Fibroblast of lung (primary cell): ENCODE measurements at regions not wholly inside any gene's neighbourhood (a gene's known extent, or its start where the extent isn't known, plus 50 kb on each side); places are given as distances from the start of the nearest gene placed in this dataset.

ENCODE experiments used
- DNase-seq, 2 donors: peaks; one replicate each; pipeline versions ENCODE4 v3.0.0 to v3.0.0-alpha.2; 2010; ENCODE audit warnings: low read depth in 2 of 2
- H2AFZ ChIP-seq: 2 replicates; pipeline ENCODE4 v1.5.1; 2012; ENCODE audit warnings: low read length, control low read depth, inconsistent platforms
- H3K27ac ChIP-seq: 2 replicates; pipeline ENCODE4 v1.5.1; 2011; ENCODE audit warnings: low read length, control low read depth; ENCODE audit not compliant: insufficient read depth
- H3K27me3 ChIP-seq: 2 replicates; pipeline ENCODE4 v1.5.1; 2011; ENCODE audit warnings: mild to moderate bottlenecking, low read length; ENCODE audit not compliant: control insufficient read depth, insufficient read depth
- H3K36me3 ChIP-seq: 2 replicates; pipeline ENCODE4 v1.5.1; 2011; ENCODE audit warnings: low read length; ENCODE audit not compliant: control insufficient read depth, insufficient read depth
- H3K4me1 ChIP-seq: 2 replicates; pipeline ENCODE4 v1.5.1; 2011; ENCODE audit warnings: low read length; ENCODE audit not compliant: control insufficient read depth, insufficient read depth; ENCODE audit errors: extremely low read depth
- H3K4me2 ChIP-seq: 2 replicates; pipeline ENCODE4 v1.5.1; 2011; ENCODE audit warnings: low read length, control low read depth; ENCODE audit not compliant: insufficient read depth; ENCODE audit errors: extremely low read depth
- H3K4me3 ChIP-seq, 4 experiments: fragments of 200-600 bp in 1 of 4; sonication (generic) in 1 of 4; replicated peaks in 1 of 4; 2 replicates each; pipeline ENCODE4 v1.5.1; 2011 to 2016; ENCODE audit warnings: low read length in 4 of 4, low read depth in 3 of 4, mild to moderate bottlenecking in 3 of 4, control low read depth in 2 of 4, inconsistent platforms in 1 of 4, mixed read lengths in 1 of 4; ENCODE audit not compliant: insufficient read depth in 1 of 4; ENCODE audit errors: control extremely low read depth in 1 of 4
- H3K79me2 ChIP-seq: 2 replicates; pipeline ENCODE4 v1.5.1; 2012; ENCODE audit warnings: mild to moderate bottlenecking, low read length, inconsistent platforms; ENCODE audit not compliant: control insufficient read depth, insufficient read depth
- H3K9ac ChIP-seq: 2 replicates; pipeline ENCODE4 v1.5.1; 2011; ENCODE audit warnings: mild to moderate bottlenecking, low read length, control low read depth; ENCODE audit not compliant: insufficient read depth
- H3K9me3 ChIP-seq: 2 replicates; pipeline ENCODE4 v1.5.1; 2012; ENCODE audit warnings: low read depth, low read length; ENCODE audit not compliant: control insufficient read depth, insufficient read depth
- H4K20me1 ChIP-seq: 2 replicates; pipeline ENCODE4 v1.5.1; 2011; ENCODE audit warnings: low read length; ENCODE audit not compliant: control insufficient read depth, insufficient read depth; ENCODE audit errors: extremely low read depth
- EZH2 ChIP-seq: IDR thresholded peaks from 2 replicates; pipeline ENCODE4 v1.5.1; 2012; ENCODE audit warnings: low read length, control low read depth, mild to moderate bottlenecking; ENCODE audit errors: missing control alignments
- TF ChIP-seq, protein P1 (sequence below), 2 donors: IDR thresholded peaks in 1 of 2; conservative IDR thresholded peaks in 1 of 2; 1 replicate in 1 of 2; 2 replicates in 1 of 2; pipeline ENCODE4 v1.5.1; 2011 to 2012; ENCODE audit warnings: low read length in 2 of 2, control low read depth in 1 of 2, inconsistent platforms in 1 of 2, low read depth in 1 of 2, mild to moderate bottlenecking in 1 of 2

GRCh38 chr10:128993443-128993842, 473.6 kb upstream of the MGMT start:
- no peaks in the 10 kb centered on the region for H4K20me1 ChIP-seq
- H3K4me2 ChIP-seq, result no peak overlapping the region
- no peak overlapping the region for H3K9ac ChIP-seq
- H3K27ac ChIP-seq, result no peak overlapping the region
- H3K36me3 ChIP-seq, result no peaks in the 10 kb centered on the region
- H3K9me3 ChIP-seq, result no peaks in the 10 kb centered on the region
- no peaks in the 10 kb centered on the region for H3K27me3 ChIP-seq
- H3K4me1 ChIP-seq, result no peaks in the 10 kb centered on the region
- H3K4me3 ChIP-seq, result no peak overlapping the region
- no peak overlapping the region for H2AFZ ChIP-seq
- TF ChIP-seq, protein P1, sequence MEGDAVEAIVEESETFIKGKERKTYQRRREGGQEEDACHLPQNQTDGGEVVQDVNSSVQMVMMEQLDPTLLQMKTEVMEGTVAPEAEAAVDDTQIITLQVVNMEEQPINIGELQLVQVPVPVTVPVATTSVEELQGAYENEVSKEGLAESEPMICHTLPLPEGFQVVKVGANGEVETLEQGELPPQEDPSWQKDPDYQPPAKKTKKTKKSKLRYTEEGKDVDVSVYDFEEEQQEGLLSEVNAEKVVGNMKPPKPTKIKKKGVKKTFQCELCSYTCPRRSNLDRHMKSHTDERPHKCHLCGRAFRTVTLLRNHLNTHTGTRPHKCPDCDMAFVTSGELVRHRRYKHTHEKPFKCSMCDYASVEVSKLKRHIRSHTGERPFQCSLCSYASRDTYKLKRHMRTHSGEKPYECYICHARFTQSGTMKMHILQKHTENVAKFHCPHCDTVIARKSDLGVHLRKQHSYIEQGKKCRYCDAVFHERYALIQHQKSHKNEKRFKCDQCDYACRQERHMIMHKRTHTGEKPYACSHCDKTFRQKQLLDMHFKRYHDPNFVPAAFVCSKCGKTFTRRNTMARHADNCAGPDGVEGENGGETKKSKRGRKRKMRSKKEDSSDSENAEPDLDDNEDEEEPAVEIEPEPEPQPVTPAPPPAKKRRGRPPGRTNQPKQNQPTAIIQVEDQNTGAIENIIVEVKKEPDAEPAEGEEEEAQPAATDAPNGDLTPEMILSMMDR (conservative IDR thresholded peaks at IDR 0.05 in 1 of 2, IDR thresholded peaks at IDR 0.05 in 1 of 2; ENCODE audit: low read depth in 1 of 2, low read length in 2 of 2), result no peak
- no peak for TF ChIP-seq EZH2
- no peak for DNase-seq
- H3K79me2 ChIP-seq, result no peaks in the 10 kb centered on the region

DNA sequence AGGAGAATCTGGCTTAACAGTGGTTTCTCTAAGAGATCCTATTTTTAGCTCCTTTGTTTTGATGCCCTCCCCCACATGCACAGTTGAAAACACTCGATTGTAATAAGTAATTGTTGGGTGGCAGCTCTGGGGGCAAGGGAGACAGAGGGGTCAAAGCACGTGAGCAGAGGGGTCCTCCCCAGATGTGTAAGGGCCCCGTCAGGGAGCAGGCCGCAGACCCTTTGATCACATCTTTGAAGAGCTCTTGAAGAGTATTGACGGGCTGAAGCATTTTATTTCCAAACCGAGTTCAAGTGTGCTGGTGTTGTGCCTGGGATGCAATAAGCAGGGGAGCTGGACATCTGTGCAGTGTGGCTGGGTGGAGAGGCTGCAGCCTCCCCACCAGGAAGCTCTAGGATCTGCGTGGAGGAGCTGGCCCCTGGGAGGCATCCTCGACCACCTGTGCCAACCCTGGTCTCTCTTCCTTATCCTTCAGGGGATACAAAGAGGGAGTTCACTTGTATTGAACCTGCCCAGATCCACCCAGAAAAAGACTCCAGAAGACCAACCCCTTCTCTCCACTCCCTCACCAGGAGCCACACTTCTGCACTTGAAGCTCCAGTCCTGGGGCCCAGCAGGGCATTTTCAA, 473.0 kb upstream of the MGMT start:
- TF ChIP-seq EZH2, result no peak
- TF ChIP-seq, protein P1 (conservative IDR thresholded peaks at IDR 0.05 in 1 of 2, IDR thresholded peaks at IDR 0.05 in 1 of 2; ENCODE audit: low read depth in 1 of 2, low read length in 2 of 2), result no peak
- Histone ChIP-seq H2AFZ (no peak overlapping the region), H3K4me3 (no peak overlapping the region), H3K9ac (no peak overlapping the region), H3K36me3 (no peaks in the 10 kb centered on the region), H3K4me2 (no peak overlapping the region), H4K20me1 (no peaks in the 10 kb centered on the region), H3K27me3 (no peaks in the 10 kb centered on the region), H3K9me3 (no peaks in the 10 kb centered on the region), H3K79me2 (no peaks in the 10 kb centered on the region), H3K27ac (no peak overlapping the region), H3K4me1 (no peaks in the 10 kb centered on the region)
- DNase-seq, result no peak

DNA sequence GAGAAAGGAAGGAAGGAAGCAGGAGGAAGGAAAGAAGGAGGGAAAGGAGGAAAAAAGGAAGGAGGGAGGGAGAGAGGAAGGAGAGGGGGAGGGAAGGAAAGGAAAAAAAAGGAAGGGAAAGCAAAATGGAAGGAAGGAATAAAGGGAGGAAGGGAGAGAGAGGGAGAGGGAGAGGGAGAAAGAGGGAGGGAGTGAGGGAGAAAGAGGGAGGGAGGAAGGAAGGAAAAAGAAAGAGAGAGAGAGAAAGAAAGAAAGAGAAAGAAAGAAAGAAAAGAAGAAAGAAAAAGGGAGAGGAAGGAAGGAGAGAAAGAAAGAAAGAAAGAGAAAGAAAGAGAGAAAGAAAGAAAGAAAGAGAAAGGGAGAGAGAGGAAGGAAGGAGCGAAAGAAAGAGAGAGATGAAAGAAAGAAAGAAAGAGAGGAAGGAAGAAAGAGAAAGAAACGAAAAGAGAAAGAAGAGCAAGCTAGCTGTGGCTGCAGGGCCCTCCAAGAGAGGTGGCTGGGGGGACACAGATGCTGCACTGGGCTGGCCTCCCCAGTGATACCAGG, 472.4 kb upstream of the MGMT start:
- no peak for DNase-seq
- H2AFZ ChIP-seq, result no peak overlapping the region
- no peak overlapping the region for H3K4me2 ChIP-seq
- H3K36me3 ChIP-seq, result no peaks in the 10 kb centered on the region
- H3K27ac ChIP-seq, result no peak overlapping the region
- H3K4me3 ChIP-seq, result no peak overlapping the region
- H3K9me3 ChIP-seq, result no peaks in the 10 kb centered on the region
- TF ChIP-seq EZH2, result no peak
- TF ChIP-seq, protein P1 (conservative IDR thresholded peaks at IDR 0.05 in 1 of 2, IDR thresholded peaks at IDR 0.05 in 1 of 2; ENCODE audit: low read depth in 1 of 2, low read length in 2 of 2), result no peak
- H3K79me2 ChIP-seq, result no peaks in the 10 kb centered on the region
- H3K4me1 ChIP-seq, result no peaks in the 10 kb centered on the region
- no peak overlapping the region for H3K9ac ChIP-seq
- H3K27me3 ChIP-seq, result no peaks in the 10 kb centered on the region
- H4K20me1 ChIP-seq, result no peaks in the 10 kb centered on the region
